GM23338 (cell line): ENCODE measurements at regions not wholly inside any gene's neighbourhood (a gene's known extent, or its start where the extent isn't known, plus 50 kb on each side); places are given as distances from the start of the nearest gene placed in this dataset.

ENCODE experiments used
- CREB1 ChIP-seq: fragments of 250-450 bp; sonication (Bioruptor Pico); IDR thresholded peaks from 2 replicates; pipeline ENCODE4 v1.5.0; 2020; ENCODE audit warnings: low read depth, mild to moderate bottlenecking, moderate library complexity
- EZH2 ChIP-seq: fragments of 200-600 bp; sonication (generic); IDR thresholded peaks from one replicate; pipeline ENCODE4 v1.8.0; 2017; ENCODE audit warnings: antibody characterized with exemption, mild to moderate bottlenecking, low read depth; ENCODE audit not compliant: unreplicated experiment
- EZH2phosphoT487 ChIP-seq: fragments of 200-600 bp; sonication (generic); IDR thresholded peaks from one replicate; pipeline ENCODE4 v1.8.1; 2018; ENCODE audit warnings: antibody characterized with exemption; ENCODE audit not compliant: unreplicated experiment
- JUNB ChIP-seq: IDR thresholded peaks from one replicate; pipeline ENCODE4 v1.6.1; 2016; ENCODE audit warnings: antibody characterized with exemption; ENCODE audit not compliant: unreplicated experiment
- POLR2AphosphoS5 ChIP-seq: IDR thresholded peaks from 2 replicates; pipeline ENCODE4 v1.6.1; 2016; ENCODE audit warnings: antibody characterized with exemption, low read depth
- STAT1 ChIP-seq: IDR thresholded peaks from one replicate; pipeline ENCODE4 v1.6.1; 2016; ENCODE audit warnings: antibody characterized with exemption; ENCODE audit not compliant: unreplicated experiment
- ZNF114 ChIP-seq: fragments of 250-450 bp; sonication (Bioruptor Pico); IDR thresholded peaks from 2 replicates; pipeline ENCODE4 v1.5.0; 2020; ENCODE audit warnings: mild to moderate bottlenecking, moderate library complexity
- TF ChIP-seq, protein P1 (sequence below), 2 experiments: fragments of 200-600 bp in 1 of 2; sonication (generic) in 1 of 2; conservative IDR thresholded peaks; 2 replicates each; pipeline versions ENCODE4 v1.5.1 to v1.6.1; 2016 to 2017; ENCODE audit warnings: antibody characterized with exemption in 2 of 2, low read depth in 2 of 2, mild to moderate bottlenecking in 2 of 2, moderate library complexity in 1 of 2
- TF ChIP-seq, protein P2 (sequence below): IDR thresholded peaks from one replicate; pipeline ENCODE4 v1.6.1; 2018; ENCODE audit warnings: antibody characterized with exemption; ENCODE audit not compliant: unreplicated experiment

DNA sequence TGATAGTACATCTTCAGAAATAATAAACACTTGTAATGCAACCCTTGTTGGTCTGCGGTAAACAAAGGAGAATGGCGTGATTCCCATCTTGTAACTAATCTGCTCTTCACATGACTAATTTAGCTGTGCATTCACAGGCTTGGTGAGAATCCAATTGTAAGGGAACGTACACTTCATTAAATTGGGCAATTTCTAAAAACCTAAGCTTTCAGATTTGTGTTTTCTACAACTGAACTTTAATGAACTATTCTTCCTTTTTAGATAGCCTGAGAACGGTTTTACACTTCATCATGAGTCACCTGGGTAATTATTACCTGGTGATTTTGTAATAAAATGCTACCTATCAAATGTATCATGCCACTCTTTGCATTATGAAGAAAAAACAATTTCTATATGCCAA is 306.9 kb downstream of the KLF5 start:
- TF ChIP-seq, protein P1, sequence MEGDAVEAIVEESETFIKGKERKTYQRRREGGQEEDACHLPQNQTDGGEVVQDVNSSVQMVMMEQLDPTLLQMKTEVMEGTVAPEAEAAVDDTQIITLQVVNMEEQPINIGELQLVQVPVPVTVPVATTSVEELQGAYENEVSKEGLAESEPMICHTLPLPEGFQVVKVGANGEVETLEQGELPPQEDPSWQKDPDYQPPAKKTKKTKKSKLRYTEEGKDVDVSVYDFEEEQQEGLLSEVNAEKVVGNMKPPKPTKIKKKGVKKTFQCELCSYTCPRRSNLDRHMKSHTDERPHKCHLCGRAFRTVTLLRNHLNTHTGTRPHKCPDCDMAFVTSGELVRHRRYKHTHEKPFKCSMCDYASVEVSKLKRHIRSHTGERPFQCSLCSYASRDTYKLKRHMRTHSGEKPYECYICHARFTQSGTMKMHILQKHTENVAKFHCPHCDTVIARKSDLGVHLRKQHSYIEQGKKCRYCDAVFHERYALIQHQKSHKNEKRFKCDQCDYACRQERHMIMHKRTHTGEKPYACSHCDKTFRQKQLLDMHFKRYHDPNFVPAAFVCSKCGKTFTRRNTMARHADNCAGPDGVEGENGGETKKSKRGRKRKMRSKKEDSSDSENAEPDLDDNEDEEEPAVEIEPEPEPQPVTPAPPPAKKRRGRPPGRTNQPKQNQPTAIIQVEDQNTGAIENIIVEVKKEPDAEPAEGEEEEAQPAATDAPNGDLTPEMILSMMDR (conservative IDR thresholded peaks at IDR 0.05; ENCODE audit: low read depth in 2 of 2): no peak
- TF ChIP-seq, protein P2, sequence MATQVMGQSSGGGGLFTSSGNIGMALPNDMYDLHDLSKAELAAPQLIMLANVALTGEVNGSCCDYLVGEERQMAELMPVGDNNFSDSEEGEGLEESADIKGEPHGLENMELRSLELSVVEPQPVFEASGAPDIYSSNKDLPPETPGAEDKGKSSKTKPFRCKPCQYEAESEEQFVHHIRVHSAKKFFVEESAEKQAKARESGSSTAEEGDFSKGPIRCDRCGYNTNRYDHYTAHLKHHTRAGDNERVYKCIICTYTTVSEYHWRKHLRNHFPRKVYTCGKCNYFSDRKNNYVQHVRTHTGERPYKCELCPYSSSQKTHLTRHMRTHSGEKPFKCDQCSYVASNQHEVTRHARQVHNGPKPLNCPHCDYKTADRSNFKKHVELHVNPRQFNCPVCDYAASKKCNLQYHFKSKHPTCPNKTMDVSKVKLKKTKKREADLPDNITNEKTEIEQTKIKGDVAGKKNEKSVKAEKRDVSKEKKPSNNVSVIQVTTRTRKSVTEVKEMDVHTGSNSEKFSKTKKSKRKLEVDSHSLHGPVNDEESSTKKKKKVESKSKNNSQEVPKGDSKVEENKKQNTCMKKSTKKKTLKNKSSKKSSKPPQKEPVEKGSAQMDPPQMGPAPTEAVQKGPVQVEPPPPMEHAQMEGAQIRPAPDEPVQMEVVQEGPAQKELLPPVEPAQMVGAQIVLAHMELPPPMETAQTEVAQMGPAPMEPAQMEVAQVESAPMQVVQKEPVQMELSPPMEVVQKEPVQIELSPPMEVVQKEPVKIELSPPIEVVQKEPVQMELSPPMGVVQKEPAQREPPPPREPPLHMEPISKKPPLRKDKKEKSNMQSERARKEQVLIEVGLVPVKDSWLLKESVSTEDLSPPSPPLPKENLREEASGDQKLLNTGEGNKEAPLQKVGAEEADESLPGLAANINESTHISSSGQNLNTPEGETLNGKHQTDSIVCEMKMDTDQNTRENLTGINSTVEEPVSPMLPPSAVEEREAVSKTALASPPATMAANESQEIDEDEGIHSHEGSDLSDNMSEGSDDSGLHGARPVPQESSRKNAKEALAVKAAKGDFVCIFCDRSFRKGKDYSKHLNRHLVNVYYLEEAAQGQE: no peak
- no peak for TF ChIP-seq EZH2
- TF ChIP-seq CREB1 (CRISPR knock-in tag): no peak
- no peak for TF ChIP-seq POLR2AphosphoS5
- no peak for TF ChIP-seq EZH2phosphoT487
- no peak for TF ChIP-seq STAT1
- TF ChIP-seq ZNF114 (CRISPR knock-in tag): no peak
- no peak for TF ChIP-seq JUNB
